Nephron progenitor cell (in vitro differentiated cells): ENCODE measurements at regions not wholly inside any gene's neighbourhood (a gene's known extent, or its start where the extent isn't known, plus 50 kb on each side); places are given as distances from the start of the nearest gene placed in this dataset.
"Not testable (repeated sequence)": the region's sequence is repeated elsewhere in the genome, so short reads cannot be mapped to it uniquely, and the experiment has no call there.

Experiments used
- DNase-seq: peaks from one replicate; pipeline ENCODE4 v3.0.0; 2021
- H3K27ac Mint-ChIP-seq: 2 replicates; pipeline ENCODE4 v1.8.0; 2021; ENCODE audit warnings: mild to moderate bottlenecking, moderate library complexity, mixed read lengths
- H3K27me3 Mint-ChIP-seq: 2 replicates; pipeline ENCODE4 v1.8.0; 2021; ENCODE audit warnings: mild to moderate bottlenecking, low read depth, mixed read lengths; ENCODE audit not compliant: poor library complexity
- H3K36me3 Mint-ChIP-seq: 2 replicates; pipeline ENCODE4 v1.8.0; 2021; ENCODE audit warnings: low read depth, mixed read lengths
- H3K4me1 Mint-ChIP-seq: 2 replicates; pipeline ENCODE4 v1.8.0; 2021; ENCODE audit warnings: mixed read lengths
- H3K4me3 Mint-ChIP-seq: 2 replicates; pipeline ENCODE4 v1.8.0; 2021; ENCODE audit warnings: mild to moderate bottlenecking, moderate library complexity, mixed read lengths
- H3K9me3 Mint-ChIP-seq: 2 replicates; pipeline ENCODE4 v1.8.0; 2021; ENCODE audit warnings: mild to moderate bottlenecking, moderate library complexity, mixed read lengths
- CTCF ChIP-seq: fragments of 200-600 bp; sonication (generic); IDR thresholded peaks from 2 replicates; pipeline ENCODE4 v1.5.0; 2021; ENCODE audit warnings: antibody characterized with exemption

- Mint-ChIP-seq H3K9me3 (peaks cover 21% of the 10 kb centered on the region), H3K27me3 (peaks cover 13% of the 10 kb centered on the region)
- H3K27ac Mint-ChIP-seq, H3K36me3 Mint-ChIP-seq, DNase-seq, H3K4me3 Mint-ChIP-seq, H3K4me1 Mint-ChIP-seq: not testable (repeated sequence)
These were observed 128.6 kb downstream of the ACTR3 start for GRCh38 chr2:114018464-114018863.

- Mint-ChIP-seq H3K27ac (no peak overlapping the region), H3K9me3 (peaks cover 21% of the 10 kb centered on the region), H3K4me3 (no peak overlapping the region), H3K4me1 (no peaks in the 10 kb centered on the region), H3K27me3 (peaks cover 13% of the 10 kb centered on the region), H3K36me3 (no peaks in the 10 kb centered on the region)
- no peak for DNase-seq
- TF ChIP-seq CTCF = no peak
These were observed 130.8 kb downstream of the ACTR3 start for GRCh38 chr2:114020668-114021067.

GRCh38 chr2:114022360-114023085 is 132.6 kb downstream of the ACTR3 start:
- DNase-seq = no peak
- no peak for TF ChIP-seq CTCF
- H3K9me3 Mint-ChIP-seq = peaks cover 16% of the 10 kb centered on the region
- H3K4me3 Mint-ChIP-seq = no peak overlapping the region
- peaks cover 12% of the 10 kb centered on the region for H3K27me3 Mint-ChIP-seq
- no peaks in the 10 kb centered on the region for H3K36me3 Mint-ChIP-seq
- no peaks in the 10 kb centered on the region for H3K4me1 Mint-ChIP-seq
- no peak overlapping the region for H3K27ac Mint-ChIP-seq

- Mint-ChIP-seq H3K4me3 (no peak overlapping the region), H3K9me3 (peaks cover 9% of the 10 kb centered on the region), H3K4me1 (no peaks in the 10 kb centered on the region), H3K27me3 (peaks cover 6% of the 10 kb centered on the region), H3K36me3 (no peaks in the 10 kb centered on the region), H3K27ac (no peak overlapping the region)
- no peak for DNase-seq
- TF ChIP-seq CTCF = no peak
These were observed 134.4 kb downstream of the ACTR3 start for GRCh38 chr2:114024326-114024725.

GRCh38 chr2:114025030-114025429 is 135.1 kb downstream of the ACTR3 start:
- Mint-ChIP-seq H3K4me1 (no peaks in the 10 kb centered on the region), H3K9me3 (peaks cover 7% of the 10 kb centered on the region), H3K36me3 (no peaks in the 10 kb centered on the region), H3K27ac (no peak overlapping the region), H3K4me3 (no peak overlapping the region), H3K27me3 (peaks cover 6% of the 10 kb centered on the region)
- no peak for TF ChIP-seq CTCF
- no peak for DNase-seq

GRCh38 chr2:114027437-114027836 is 137.5 kb downstream of the ACTR3 start:
- Mint-ChIP-seq H3K4me1 (no peaks in the 10 kb centered on the region), H3K27ac (no peak overlapping the region), H3K4me3 (no peak overlapping the region), H3K36me3 (no peaks in the 10 kb centered on the region), H3K27me3 (peaks cover 6% of the 10 kb centered on the region), H3K9me3 (no peaks in the 10 kb centered on the region)
- no peak for DNase-seq
- TF ChIP-seq CTCF = no peak
